Upper lobe of left lung (tissue), 6 donors: ENCODE measurements at regions not wholly inside any gene's neighbourhood (a gene's known extent, or its start where the extent isn't known, plus 50 kb on each side); places are given as distances from the start of the nearest gene placed in this dataset.

Experiments used
- ATAC-seq, 2 donors: fragments of 200-7000 bp; cut with Tn5 transposase; one replicate each; pipeline ENCODE4 v1.9.1; 2022; ENCODE audit warnings: mild to moderate bottlenecking in 2 of 2, moderate library complexity in 2 of 2; ENCODE audit not compliant: low FRiP score in 2 of 2
- DNase-seq, 2 donors: peaks; one replicate each; pipeline ENCODE4 v3.0.0-alpha.2; 2019 to 2020
- H3K27ac ChIP-seq, 4 donors: fragments of 200-600 bp; sonication (generic); one replicate each; pipeline ENCODE4 v1.5.1; 2016 to 2019
- H3K27me3 ChIP-seq, 4 donors: fragments of 200-600 bp; sonication (generic); one replicate each; pipeline ENCODE4 v1.5.1; 2017 to 2019
- H3K36me3 ChIP-seq, 4 donors: fragments of 200-600 bp; sonication (generic); one replicate each; pipeline ENCODE4 v1.5.1; 2016 to 2019
- H3K4me1 ChIP-seq, 4 donors: fragments of 200-600 bp; sonication (generic); one replicate each; pipeline ENCODE4 v1.5.1; 2018 to 2019
- H3K4me3 ChIP-seq, 4 donors: fragments of 200-600 bp; sonication (generic); one replicate each; pipeline ENCODE4 v1.5.1; 2017 to 2019; ENCODE audit warnings: mild to moderate bottlenecking in 2 of 4, moderate library complexity in 1 of 4
- H3K9me3 ChIP-seq, 4 donors: fragments of 200-600 bp; sonication (generic); one replicate each; pipeline ENCODE4 v1.5.1; 2018 to 2019
- EP300 ChIP-seq, 4 donors: sonication (generic); formaldehyde crosslinking; IDR thresholded peaks; one replicate each; pipeline ENCODE4 v1.5.1; 2017; ENCODE audit warnings: antibody characterized with exemption in 4 of 4, control low read depth in 2 of 4
- POLR2A ChIP-seq, 4 donors: fragments of 450-650 bp; IDR thresholded peaks; one replicate each; pipeline ENCODE4 v1.5.1; 2016 to 2017; ENCODE audit warnings: antibody characterized with exemption in 4 of 4, mild to moderate bottlenecking in 2 of 4
- POLR2AphosphoS5 ChIP-seq, 2 donors: sonication (generic); formaldehyde crosslinking; IDR thresholded peaks; one replicate each; pipeline ENCODE4 v1.5.1; 2017; ENCODE audit warnings: antibody characterized with exemption in 2 of 2
- WGBS, 2 donors: methylation state at CpG; one replicate each; pipeline ENCODE4 v1.1.5; 2017 to 2018; 5-methylcytosine and 5-hydroxymethylcytosine counted together
- TF ChIP-seq, protein P1 (sequence below), 6 experiments: fragments of 450-650 bp in 4 of 6; fragments of 200-600 bp in 2 of 6; sonication (generic) in 2 of 6; IDR thresholded peaks; one replicate each; pipeline ENCODE4 v1.5.1; 2016 to 2019; ENCODE audit warnings: antibody characterized with exemption in 6 of 6
- donor health status: DM: no; HTN: no; CAD: no; lungs with moderate emphysema.
- donor health status: DM: no; HTN: yes; CAD: no; lungs with severe emphysema.

DNA sequence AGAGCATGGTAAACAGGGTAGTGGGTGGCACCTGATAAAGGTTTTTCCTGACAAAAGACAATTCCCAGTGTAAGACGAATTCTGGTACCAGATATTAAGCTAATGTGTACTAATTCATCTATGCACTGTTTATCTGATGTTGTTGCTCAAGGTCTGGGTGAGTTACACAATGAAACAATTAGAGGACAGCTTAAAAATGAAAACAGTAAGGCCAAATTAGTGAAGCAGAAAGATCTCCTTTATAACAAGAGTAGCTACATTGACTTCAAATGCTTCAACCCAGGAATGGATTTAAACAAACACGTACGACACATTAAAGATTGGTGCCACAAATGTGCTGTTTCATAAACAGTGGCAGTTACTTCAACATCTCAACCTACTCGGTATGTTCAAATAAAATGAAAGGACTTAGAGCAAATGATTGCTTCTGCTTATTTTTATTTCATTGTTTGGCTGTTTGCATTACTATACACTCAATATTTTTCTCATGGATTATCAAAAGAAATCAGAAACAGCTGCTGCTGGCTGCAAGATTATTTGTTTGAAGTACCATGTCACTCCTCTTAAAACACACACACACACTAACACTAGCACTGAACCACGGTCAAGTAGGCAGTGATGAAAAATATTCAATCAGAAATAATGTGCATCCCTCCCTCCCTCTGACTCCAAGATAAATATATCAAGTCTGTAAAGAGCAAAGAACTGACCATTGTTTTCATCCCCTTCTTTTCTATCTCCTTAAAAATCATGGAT is 94.4 kb upstream of the RND3 start:
- TF ChIP-seq, protein P1, sequence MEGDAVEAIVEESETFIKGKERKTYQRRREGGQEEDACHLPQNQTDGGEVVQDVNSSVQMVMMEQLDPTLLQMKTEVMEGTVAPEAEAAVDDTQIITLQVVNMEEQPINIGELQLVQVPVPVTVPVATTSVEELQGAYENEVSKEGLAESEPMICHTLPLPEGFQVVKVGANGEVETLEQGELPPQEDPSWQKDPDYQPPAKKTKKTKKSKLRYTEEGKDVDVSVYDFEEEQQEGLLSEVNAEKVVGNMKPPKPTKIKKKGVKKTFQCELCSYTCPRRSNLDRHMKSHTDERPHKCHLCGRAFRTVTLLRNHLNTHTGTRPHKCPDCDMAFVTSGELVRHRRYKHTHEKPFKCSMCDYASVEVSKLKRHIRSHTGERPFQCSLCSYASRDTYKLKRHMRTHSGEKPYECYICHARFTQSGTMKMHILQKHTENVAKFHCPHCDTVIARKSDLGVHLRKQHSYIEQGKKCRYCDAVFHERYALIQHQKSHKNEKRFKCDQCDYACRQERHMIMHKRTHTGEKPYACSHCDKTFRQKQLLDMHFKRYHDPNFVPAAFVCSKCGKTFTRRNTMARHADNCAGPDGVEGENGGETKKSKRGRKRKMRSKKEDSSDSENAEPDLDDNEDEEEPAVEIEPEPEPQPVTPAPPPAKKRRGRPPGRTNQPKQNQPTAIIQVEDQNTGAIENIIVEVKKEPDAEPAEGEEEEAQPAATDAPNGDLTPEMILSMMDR (IDR thresholded peaks at IDR 0.05) = no peak
- TF ChIP-seq POLR2AphosphoS5 (IDR thresholded peaks at IDR 0.05) = no peak
- TF ChIP-seq POLR2A (IDR thresholded peaks at IDR 0.05) = no peak
- no peak for TF ChIP-seq EP300 (IDR thresholded peaks at IDR 0.05)
- Histone ChIP-seq H3K9me3 (peaks cover 0 to 14% (median 11%) of the 10 kb centered on the region in 4 donors), H3K27me3 (no peaks in the 10 kb centered on the region), H3K4me3 (no peak overlapping the region), H3K27ac (no peak overlapping the region), H3K4me1 (no peaks in the 10 kb centered on the region), H3K36me3 (no peaks in the 10 kb centered on the region)
- WGBS, 2 donors = 59 to 63% methylated on average over 5 of the region's 5 CpGs
- DNase-seq (no peak), ATAC-seq (no peak)

DNA sequence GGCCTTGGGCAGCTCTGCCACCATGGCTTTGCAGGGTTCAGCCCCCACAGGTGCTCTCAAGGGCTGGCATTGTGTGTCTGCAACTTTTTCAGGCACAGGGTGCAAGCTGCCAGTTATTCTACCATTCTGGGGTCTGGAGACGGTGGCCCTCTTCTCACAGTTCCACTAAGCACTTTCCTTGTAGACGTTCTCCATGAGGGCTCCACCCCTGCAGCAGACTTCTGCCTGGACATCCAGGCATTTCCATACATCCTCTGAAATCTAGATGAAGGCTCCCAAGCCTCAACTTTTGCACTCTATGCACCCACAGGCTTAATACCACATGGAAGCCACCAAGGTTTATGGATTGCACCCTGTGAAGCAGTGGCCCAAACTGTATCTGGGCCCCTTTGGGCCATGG is 91.0 kb upstream of the RND3 start:
- Histone ChIP-seq H3K9me3 (peaks cover 0 to 14% (median 11%) of the 10 kb centered on the region in 4 donors), H3K4me3 (no peak overlapping the region), H3K36me3 (no peaks in the 10 kb centered on the region), H3K27ac (no peak overlapping the region), H3K4me1 (no peaks in the 10 kb centered on the region), H3K27me3 (no peaks in the 10 kb centered on the region)
- DNase-seq (no peak), ATAC-seq (no peak)
- TF ChIP-seq POLR2AphosphoS5 (IDR thresholded peaks at IDR 0.05) = no peak
- WGBS, 2 donors = 88 to 100% methylated on average over 1 to 2 of the region's 2 CpGs

DNA sequence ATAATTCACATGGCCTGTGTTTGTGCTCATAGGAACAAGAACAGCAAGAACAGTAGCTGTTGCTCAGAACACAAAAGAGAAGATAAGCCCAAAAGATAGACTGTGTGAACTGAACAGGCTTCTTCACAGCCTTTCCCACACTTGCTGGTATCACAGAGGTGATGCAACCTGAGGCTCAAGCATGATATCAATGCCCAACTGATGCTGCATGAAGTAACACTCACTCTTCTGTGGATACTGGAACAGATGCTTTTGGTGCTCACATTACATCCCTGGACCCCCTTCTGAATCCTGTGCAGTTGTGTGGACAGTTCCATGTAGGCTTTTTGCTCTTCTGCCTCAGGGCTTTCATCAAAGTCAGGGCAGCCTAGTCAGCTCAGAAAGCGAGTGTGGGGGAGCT is 88.4 kb upstream of the RND3 start:
- Histone ChIP-seq H3K27me3 (no peaks in the 10 kb centered on the region), H3K9me3 (peaks cover 0 to 14% (median 11%) of the 10 kb centered on the region in 4 donors), H3K4me1 (no peaks in the 10 kb centered on the region), H3K36me3 (no peaks in the 10 kb centered on the region), H3K4me3 (no peak overlapping the region), H3K27ac (no peak overlapping the region)
- TF ChIP-seq, protein P1 (IDR thresholded peaks at IDR 0.05) = no peak
- TF ChIP-seq POLR2AphosphoS5 (IDR thresholded peaks at IDR 0.05) = no peak
- no peak for TF ChIP-seq POLR2A (IDR thresholded peaks at IDR 0.05)
- no peak for TF ChIP-seq EP300 (IDR thresholded peaks at IDR 0.05)
- 93 to 94% methylated on average over 1 of the region's 1 CpG for WGBS, 2 donors
- DNase-seq = no peak
- peak in 1 of 2 donors; percentile 43 for ATAC-seq

DNA sequence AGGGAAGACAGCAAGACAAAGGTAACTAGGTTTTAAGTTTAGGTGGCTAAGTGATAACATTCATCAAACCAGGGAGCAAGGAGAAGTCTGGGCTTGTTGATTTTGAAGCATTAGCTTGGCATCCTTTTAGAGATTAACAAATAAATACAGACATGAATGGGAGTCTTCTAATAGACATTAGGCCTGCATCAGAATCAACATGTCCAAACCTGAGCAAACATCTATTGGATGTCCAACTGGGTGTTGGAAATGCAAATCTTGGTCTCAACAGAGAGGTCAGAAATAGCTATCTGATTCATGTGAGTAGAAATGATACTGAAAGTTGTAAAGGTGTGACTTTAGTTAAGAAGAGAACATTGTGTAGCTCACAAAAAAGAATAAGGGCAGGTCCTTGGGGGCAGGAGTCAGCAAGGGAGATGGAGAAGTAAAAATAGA is 85.5 kb upstream of the RND3 start:
- H3K9me3 ChIP-seq = peaks cover 0 to under 1% (median under 1%) of the 10 kb centered on the region in 4 donors
- no peaks in the 10 kb centered on the region for H3K27me3 ChIP-seq
- DNase-seq (no peak), ATAC-seq (no peak)
- H3K27ac ChIP-seq = no peak overlapping the region
- TF ChIP-seq, protein P1 (IDR thresholded peaks at IDR 0.05) = no peak
- TF ChIP-seq POLR2AphosphoS5 (IDR thresholded peaks at IDR 0.05) = no peak
- no peak for TF ChIP-seq POLR2A (IDR thresholded peaks at IDR 0.05)
- TF ChIP-seq EP300 (IDR thresholded peaks at IDR 0.05) = no peak
- H3K4me1 ChIP-seq = no peaks in the 10 kb centered on the region
- no peaks in the 10 kb centered on the region for H3K36me3 ChIP-seq
- no peak overlapping the region for H3K4me3 ChIP-seq

DNA sequence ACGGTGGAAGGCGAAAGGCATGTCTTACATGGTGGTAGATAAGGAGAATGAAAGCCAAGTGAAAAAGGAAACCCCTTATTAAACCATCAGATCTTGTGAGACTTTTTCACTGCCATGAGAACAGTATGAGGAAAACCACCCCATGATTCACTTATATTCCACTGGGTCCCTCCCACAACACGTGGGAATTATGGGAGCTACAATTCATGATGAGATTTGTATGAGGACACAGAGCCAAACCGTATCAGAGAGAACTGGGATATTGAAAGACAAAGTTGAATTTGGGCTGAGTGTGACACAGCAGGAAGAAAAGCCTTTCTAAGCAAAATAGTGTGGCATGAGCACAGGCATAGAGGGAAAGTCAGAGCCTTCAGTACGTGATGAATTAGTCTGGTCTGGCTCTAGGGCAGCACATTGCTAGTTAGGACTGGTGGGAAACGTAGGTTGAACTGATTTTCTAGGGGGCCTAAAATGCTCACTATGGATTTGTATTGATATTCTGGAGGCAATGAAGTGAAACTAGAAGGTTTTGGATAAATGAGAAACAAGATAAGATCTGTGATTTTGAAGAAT is 84.8 kb upstream of the RND3 start:
- TF ChIP-seq POLR2AphosphoS5 (IDR thresholded peaks at IDR 0.05) (no peak), EP300 (IDR thresholded peaks at IDR 0.05) (no peak), POLR2A (IDR thresholded peaks at IDR 0.05) (no peak)
- TF ChIP-seq, protein P1 (IDR thresholded peaks at IDR 0.05) = no peak
- Histone ChIP-seq H3K36me3 (no peaks in the 10 kb centered on the region), H3K9me3 (no peaks in the 10 kb centered on the region), H3K4me1 (no peaks in the 10 kb centered on the region), H3K27me3 (no peaks in the 10 kb centered on the region), H3K27ac (no peak overlapping the region), H3K4me3 (no peak overlapping the region)
- ATAC-seq (no peak), DNase-seq (no peak)
- 88 to 90% methylated on average over 6 of the region's 6 CpGs for WGBS, 2 donors
